ENCODE measurements at regions not wholly inside any gene's neighbourhood (a gene's known extent, or its start where the extent isn't known, plus 50 kb on each side); places are given as distances from the start of the nearest gene placed in this dataset.
A peak's percentile ranks its signal among the peaks of the same experiment; 100 is the strongest.

GRCh38 chrX:141455103-141455502 lies 129.4 kb downstream of the SPANXA1 start:
- no peak for TF ChIP-seq RAD51 (IDR thresholded peaks at IDR 0.05; ENCODE audit: borderline replicate concordance, low read depth)
- TF ChIP-seq ZNF766 (CRISPR knock-in tag; conservative IDR thresholded peaks at IDR 0.05): no peak
- no peak for TF ChIP-seq WHSC1 (IDR thresholded peaks at IDR 0.05; ENCODE audit: low read length)
- no peak for TF ChIP-seq REST (IDR thresholded peaks at IDR 0.05; ENCODE audit: borderline replicate concordance)
- no peak for TF ChIP-seq REST (CRISPR knock-in tag; IDR thresholded peaks at IDR 0.05; ENCODE audit: low read depth)
- TF ChIP-seq, protein P1, sequence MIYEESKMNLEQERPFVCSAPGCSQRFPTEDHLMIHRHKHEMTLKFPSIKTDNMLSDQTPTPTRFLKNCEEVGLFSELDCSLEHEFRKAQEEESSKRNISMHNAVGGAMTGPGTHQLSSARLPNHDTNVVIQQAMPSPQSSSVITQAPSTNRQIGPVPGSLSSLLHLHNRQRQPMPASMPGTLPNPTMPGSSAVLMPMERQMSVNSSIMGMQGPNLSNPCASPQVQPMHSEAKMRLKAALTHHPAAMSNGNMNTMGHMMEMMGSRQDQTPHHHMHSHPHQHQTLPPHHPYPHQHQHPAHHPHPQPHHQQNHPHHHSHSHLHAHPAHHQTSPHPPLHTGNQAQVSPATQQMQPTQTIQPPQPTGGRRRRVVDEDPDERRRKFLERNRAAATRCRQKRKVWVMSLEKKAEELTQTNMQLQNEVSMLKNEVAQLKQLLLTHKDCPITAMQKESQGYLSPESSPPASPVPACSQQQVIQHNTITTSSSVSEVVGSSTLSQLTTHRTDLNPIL (CRISPR knock-in tag; IDR thresholded peaks at IDR 0.05): no peak
- no peak for TF ChIP-seq CTCF (IDR thresholded peaks at IDR 0.05 in 2 of 3, conservative IDR thresholded peaks at IDR 0.05 in 1 of 3; ENCODE audit: insufficient read depth in 2 of 3, low read depth in 1 of 3, low read length in 3 of 3)
- TF ChIP-seq EZH2 (IDR thresholded peaks at IDR 0.05; ENCODE audit: borderline replicate concordance, low read depth, low read length): no peak
- TF ChIP-seq POLR2A (conservative IDR thresholded peaks at IDR 0.05): no peak
- peak; percentile 85 for TF ChIP-seq CEBPB (tag; IDR thresholded peaks at IDR 0.05)
- TF ChIP-seq ZNF23 (CRISPR knock-in tag; IDR thresholded peaks at IDR 0.05): no peak
- no peak for TF ChIP-seq LCOR (CRISPR knock-in tag; IDR thresholded peaks at IDR 0.05)

Measured in K562 (cell line).